ENCODE measurements at regions not wholly inside any gene's neighbourhood (a gene's known extent, or its start where the extent isn't known, plus 50 kb on each side); places are given as distances from the start of the nearest gene placed in this dataset.
A peak's percentile ranks its signal among the peaks of the same experiment; 100 is the strongest.

DNA sequence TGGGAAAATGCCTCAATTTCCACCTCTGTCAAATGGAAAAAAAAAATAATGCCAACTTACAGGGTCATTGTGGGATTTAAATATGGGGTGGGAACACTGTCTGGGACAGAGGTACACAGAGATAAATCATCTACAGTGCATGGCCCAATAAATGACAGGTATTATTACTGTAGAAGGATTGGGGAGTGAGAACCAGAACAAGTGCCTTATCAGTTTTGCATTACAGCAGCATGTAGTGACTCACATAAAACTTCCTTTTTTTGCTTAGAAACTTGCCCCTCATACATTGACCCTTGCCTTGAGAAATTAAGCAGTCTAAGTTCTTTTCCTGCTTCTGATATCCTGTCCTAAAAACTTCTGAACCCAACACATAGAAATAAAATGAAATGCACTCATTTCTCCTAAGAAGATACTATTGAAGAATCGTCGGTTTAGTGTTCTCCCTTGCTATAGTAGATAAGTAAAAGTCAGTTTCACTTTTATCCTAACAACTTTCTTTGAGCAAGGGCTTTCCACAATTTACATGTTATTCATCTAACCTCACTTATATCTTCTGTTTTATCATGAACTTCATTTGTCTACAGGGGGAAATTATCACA lies 121.0 kb upstream of the HAAO start:
- DNase-seq: no peak

DNA sequence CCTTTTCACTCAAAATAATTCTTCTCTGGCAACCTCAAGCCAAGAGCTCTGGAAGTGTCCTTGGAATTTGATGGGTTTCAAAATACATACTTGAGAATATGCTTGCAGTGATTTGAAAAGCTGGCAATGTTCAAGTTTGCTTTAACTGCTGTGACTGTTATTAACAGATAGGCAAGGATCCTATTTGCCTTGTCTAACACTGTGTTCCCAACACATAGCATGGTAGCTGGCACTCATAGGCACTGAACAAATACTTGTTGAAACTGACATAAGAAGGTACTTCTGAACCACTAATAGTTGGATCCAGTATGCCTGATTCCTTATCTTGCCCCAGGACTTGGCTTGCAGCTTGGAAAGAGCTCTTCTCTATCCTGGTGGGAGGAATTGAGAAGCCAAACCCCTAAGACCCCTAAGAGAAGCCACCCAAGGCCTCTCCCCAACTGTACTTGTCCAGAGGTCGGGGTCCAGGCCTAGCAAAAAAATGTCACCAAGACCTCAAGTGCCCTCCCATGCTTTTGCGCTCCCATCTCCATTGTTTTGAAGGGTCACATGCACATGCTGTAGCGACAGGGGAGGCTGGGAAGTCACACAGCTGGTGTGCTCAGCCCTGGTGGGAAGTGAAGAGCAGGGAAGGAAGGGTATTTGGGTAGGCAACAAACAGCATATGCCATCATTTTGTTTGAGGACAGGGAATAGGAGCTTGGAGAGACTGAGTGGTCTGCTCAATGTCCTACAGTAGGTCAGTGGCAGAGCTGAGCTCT lies 118.4 kb upstream of the HAAO start:
- DNase-seq: no peak

DNA sequence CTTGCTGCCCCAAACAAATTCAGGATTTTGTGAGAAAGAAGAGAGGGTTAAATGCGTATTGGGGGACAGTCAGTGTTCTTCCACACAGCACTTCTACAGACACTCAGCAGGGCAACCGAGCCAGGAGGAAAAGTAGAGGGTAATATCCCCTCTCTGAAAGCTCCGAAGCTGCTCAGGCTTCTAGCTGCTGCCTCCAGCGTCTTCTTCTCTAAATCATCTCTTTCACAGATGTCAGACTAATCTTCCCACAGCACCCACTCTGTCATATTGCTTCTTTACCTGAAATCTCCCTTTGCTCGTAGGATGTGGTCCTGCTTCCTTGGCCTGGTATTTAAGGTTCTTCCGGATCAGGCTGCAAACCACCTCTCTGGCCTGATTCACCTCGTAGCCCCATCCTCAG lies 117.6 kb upstream of the HAAO start:
- no peak for DNase-seq

DNA sequence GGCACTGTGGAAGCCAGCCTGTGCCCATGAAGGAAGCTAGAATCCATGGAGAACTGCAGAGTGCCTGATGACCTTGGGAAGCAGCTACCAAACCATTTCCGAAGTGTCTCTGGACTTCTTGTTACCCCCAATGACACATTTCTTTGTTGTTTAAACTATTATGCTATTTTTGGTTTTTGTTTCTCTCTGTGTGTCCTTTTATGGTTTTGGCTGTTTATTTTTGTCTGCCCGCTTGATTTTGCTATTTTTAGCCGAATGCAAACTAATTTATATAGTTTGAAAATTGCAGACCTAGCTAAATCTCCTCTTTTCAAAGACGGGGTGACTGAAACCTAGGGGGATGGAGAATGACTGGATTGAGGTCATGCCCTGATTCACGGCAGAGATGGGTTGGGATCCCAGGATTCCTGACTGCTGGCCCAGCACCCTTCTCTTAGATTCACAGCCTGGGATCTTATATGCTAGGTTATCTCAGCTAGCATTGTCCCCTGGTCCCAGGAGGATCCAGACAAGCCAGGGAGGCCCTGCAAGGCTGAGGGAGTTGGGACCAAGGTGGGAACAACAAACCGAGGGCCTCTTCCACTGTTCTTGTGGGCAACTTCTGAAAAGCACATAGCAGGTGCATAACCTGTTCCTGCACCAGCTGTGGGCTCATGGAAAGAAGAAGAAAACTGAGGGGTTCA lies 116.3 kb upstream of the HAAO start:
- DNase-seq: no peak

DNA sequence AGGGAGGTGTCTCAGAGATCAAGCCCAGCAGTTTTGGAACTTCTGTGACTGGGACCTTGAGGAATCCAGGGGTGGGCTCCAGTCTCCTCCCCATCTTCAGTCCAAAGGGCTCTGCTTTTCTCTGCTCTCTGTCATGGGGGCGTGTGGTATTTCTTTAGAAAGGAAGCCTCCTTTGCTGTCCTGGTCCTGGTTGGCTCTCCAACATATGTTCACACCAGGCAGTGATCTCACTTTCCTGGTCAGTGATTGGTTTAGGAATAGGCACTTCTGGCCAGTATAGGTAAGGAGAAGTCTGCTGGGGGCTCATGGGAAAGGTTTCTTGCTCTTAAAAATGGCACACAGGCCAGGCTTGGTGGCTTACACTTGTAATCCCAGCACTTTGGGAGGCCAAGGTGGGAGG lies 115.5 kb upstream of the HAAO start:
- DNase-seq: no peak

DNA sequence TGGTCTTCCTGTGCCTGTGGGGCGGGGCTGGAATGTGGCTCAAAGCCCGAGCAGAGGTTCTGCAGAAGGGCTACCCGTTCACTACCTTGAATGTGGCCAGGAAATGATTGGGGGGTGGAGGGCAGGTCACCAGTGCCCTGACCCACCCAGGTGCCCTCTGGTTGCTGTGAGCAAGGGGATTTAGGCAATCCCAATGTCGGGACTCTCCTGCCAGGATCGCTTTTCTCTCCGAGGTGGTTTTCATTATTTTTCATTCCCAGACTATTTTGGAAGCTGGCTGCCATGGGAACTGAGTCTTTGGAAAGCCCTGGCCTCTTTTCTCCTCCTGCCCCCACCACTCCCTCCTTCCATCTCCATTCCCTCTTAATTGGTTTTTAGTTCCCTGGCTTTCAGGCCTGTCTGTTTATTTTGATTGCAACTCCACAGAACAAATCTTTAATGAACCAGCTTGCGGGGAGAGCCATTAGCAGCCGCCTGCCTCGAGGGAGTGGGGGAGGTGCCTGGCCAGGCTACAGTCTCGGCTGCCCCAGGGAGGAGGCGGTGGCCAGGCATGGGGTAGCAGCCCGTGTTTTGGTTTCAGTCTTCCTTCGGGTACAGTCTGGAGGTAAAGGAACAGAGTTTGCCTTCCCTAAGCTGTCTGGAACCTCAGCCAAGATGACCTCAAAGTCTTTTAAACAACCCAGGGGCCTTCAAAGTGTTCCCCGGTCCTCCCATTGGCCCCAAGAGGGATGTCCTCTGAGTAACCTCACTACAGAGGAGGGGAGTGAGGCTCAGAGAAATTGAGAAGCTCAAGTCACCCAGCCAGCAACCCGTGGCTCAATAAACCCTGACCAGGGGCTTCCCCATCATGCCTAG lies 114.4 kb upstream of the HAAO start:
- no peak for DNase-seq

DNA sequence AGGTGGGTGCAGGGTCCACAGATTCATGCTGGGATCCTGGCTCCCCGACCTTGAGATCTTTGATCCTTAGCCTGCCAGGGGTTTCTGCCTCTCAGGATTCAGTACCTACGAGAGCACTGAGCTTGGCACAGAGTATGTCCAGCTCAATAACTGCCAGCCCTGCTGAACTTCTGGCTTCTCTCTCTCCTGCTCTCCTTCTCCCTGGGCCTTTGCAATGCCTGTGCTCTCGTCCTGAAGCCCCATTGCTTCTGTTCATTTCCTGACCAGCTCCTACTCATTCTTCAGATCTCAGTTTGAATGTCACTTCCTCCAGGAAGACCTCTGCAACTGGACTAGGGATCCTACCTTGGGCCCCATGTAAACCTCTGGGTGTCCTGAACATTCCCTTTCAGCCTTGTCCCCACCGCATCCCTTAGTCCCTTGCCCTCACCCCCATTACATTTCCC lies 113.8 kb upstream of the HAAO start:
- DNase-seq: no peak

DNA sequence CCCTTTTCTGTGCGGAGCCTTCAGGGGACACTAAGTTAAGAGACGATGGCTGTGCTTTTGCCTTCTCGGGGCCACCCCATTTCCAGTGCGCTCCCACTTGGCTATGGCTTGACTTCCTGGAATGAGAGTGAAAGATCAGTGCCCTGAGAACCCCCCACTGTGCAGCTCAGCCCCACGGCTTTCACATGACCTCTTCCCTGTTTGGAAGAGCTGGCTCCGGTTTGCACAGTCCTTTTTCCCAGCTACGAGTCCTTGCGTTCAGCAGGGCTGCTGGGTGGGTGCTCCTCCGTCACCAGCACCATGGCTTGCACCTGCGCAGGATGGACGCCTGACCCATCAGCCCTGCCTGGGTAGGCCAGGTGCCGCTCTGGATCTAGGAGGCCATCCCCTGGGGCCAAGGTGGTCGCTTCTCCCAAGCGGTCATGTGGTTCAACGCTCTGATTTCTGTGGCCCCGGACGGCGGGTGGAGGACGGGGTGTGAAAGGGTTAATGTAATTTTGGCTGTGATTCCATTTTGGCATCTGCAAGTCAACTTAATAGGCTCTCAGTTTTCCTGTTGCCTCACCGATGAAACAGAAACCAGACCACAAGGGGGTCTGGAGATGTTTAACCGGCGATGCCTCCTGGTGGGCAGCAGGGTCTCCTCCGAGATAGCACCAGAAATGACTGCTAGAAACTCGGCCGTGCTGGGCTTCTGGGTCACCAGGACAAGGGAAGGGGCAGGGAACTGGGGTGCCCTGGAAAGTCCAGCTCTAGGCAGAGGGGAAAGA lies 113.1 kb upstream of the HAAO start:
- DNase-seq: no peak

DNA sequence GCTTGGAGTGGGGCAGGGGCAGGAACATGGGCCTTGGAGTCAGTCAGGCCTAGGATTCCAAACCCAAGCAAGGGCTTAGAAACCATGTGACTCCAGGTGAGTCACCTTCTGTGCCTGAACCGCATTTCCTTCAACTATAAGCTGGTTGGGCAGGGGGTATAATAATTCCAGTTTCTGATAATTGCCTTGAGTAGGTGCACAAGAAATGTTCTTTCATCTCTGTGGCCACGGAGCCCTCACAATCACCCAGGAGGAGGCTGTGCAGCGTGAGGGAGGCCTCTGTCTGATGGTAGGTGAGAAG lies 112.1 kb upstream of the HAAO start:
- DNase-seq: no peak

DNA sequence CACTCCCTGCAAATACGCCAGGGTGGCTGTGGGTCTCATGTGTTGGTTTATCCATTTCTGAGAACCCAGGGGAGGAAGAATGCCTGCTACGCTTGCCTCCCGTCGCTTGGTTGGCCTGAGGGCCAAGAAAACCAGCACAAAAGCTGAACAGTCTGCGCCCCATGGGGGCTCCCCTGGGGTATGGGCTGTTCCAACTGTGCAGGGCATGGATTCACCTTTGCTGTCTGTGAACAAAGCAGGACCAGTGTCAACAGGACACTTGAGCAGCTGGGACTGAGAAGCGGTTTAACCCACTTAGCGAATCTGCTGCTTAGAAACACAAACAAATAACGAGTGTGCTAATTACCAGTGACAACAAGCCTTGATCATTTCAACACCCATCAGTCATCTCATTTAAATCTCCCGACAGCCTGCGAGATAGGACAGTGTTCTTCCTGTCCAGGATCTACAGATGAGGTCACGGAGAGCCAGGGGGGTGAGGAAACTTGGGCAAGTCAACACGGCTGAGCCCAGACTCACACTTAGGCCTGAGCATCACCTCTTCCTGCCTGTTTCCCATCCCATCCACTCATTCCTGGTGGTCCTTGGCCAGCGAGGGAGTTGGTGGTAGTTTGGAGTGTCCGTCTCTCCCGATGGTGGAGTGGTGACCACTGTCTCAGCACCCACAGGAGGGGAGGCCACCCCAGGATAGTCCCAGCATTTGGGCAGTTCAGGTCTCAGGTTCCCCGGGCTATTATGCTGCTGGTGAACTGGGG lies 111.6 kb upstream of the HAAO start:
- no peak for DNase-seq

DNA sequence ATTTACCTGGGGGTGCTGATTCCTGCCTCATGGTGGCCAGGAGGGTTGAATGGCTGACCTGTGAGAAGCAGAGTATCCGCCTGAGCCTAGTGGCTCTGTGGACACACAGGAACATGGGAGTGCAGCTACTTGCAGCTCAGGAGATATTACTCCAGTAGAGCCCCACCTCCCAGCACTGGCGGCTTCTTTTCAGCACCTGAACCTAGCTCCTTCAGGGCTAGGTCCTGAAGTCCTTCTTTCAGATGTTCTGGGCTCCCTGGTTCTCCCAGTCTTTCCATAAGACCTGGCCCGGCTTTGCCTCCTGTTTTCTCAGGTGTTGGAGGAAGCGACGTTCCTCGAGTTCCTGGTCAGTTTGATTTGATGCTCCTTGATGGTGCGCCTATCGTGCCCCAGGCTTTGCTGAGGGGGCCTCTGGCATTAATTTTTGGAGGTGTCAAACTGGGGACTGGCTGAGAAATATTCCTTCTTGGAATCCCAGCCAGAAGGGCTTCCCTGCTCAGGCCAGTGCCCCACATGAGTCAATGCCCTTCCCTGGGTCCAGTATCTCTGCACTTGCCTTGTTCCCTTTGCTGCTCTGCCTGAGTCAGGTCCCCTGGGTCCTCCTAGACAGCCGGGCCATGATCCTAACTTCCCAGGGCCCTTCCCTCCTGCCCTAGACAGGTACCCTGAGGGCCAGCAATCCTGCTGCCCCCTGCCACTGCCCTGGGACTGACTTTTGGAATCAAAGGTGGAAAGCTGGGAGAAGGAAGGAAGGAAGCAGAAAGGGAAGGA lies 110.7 kb upstream of the HAAO start:
- no peak for DNase-seq

DNA sequence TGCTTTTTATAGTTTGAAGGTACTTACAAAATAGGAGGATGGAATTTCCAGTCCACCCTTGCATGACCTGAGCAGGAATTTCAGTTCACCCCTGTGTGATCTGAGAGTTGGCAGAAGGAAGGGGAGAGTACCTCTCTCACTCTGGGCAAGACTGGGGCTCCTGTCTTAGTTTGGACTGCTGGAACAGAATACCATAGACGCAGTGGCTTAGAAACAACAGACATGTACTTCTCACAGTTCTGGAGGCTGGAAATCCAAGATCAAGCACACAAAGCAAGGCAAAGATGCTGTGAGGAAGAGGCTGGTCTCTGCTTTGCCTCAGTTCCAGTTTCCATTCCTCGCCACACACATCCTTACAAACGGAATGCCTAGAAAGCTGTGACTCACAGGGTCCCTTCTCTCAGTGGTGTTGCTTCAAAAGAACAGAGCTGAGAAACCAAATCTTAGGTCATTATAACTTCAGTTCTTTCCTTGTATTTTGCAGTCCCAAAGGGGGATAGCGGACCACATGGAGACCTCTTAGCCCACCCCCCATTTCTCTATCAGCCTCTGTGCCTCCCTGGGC lies 108.8 kb upstream of the HAAO start:
- DNase-seq: no peak

DNA sequence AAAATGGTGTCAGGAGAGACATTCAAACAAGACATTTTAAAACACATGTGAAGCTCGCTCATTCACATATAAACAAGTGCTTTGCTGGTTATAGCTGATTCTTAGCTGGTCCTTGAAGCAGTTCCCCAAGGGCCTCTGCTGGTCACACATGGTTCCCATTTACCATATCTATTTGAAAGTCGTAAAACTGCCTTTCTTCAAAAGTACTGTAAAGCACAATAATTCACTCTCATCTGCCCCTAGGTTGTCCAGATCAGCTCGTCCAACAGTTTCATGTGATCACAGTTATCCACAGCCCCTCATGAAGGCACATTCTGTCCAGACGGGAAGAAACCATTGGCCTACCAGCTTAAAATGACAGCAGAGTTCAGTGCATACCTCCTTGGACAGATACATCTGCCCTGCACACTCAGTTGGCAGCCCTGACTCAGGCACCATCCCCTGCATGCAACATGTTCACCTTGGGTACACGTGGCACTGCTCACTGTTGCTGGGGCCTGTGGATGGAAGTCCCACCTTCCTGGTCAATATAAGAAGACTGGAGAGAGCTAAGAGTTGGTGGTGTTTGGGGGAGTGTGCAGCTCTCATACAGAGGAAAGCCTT lies 108.0 kb upstream of the HAAO start:
- no peak for DNase-seq

DNA sequence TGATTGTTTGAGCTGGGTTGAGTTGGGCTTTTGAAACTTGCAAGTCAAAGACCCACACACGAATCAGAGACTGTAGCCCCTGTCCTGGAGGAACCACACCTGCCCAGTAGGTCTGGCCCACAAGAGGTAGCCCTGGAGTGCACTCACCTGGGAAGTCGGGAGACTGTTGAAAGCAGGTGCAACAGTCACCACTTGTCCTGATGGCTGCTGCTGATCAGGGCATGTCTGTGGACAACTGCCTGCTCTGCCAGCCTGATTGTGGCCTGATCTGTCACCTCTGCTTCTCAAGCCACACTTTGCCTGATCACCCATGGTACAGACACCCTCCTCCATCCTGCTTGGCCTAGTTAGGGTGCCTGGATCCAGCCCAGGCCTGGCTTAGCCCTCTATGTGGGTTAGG lies 105.0 kb upstream of the HAAO start:
- no peak for DNase-seq

DNA sequence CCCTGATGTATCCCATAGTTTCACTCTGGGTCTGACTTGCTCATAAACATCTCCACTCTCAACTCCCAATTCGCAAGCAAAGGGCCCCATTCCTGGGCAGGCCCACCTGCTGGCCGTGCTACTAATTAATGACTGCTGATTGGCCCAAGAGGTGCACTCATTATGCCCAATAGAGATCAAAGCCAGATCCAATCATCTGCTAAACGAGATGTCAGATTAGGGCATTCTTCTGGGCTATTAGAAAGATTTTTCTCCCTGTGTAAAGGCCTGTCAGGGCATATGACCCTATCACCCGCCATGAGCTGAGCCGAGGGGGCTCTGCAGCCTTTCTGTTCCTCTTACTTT lies 103.4 kb upstream of the HAAO start:
- no peak for DNase-seq

DNA sequence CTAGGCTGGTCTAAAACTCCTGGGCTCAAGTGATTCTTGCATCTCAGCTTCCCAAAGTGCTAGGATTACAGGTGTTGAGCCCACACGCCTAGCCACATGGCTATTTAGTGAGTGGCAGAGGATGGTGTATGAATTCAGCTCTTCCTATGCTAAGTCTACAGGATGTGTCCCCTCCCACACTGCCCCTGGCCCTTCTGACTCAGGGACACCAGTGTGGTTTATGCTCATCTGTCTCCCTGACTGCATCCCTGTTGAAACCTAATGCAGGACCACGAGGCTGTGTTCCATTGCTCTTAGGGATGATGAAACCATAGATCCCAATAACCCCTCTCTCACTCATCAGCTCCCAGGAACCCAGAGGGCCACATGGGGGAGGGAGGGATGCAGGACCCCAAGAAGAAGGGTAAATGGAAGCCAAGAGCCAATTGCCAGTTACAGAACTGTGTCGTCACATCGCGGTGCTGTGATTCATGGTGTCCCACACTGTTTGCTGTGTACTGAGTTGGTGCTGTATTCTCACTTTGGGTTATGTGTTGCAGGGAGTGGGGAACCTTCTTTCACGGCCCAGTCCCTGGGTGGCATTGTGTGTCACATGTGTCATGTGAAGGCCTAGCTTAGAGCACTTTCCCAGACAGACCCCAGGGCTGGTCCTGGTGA lies 102.9 kb upstream of the HAAO start:
- DNase-seq: peak in 1 of 2 experiments; percentile 18

DNA sequence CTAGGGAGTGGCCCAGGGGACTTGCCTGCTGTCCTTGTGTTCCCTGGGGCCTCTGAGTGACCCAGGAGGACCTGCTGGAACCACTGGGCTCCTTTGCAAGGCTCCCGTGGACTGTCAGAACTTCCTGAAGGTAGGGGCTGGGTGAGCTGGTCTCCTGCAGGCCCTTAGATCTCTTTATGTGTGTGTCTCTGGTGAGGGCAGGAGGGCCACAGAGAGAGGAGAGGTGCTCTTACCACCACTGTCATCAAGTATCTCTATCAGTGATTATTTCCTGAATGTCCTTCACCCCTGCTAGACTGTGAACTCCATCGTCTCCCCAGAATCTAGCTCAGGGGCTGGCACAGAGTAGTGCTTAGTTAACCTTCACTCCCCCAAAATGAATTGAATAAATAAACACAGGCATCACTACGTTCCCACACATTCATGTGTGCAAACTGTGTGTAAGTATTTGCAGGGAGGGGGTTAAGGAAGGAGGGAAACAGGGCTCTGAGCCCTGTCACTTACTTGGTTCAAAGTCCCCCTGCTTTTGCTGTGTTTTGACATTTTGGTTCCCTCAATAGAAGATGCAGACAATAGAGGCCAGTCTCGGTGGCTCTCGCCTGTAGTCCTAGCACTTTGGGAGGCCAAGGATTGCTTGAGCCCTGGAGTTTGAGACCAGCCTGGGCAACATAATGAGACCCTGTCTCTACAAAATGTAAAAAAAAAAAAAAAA lies 100.8 kb upstream of the HAAO start:
- no peak for DNase-seq

DNA sequence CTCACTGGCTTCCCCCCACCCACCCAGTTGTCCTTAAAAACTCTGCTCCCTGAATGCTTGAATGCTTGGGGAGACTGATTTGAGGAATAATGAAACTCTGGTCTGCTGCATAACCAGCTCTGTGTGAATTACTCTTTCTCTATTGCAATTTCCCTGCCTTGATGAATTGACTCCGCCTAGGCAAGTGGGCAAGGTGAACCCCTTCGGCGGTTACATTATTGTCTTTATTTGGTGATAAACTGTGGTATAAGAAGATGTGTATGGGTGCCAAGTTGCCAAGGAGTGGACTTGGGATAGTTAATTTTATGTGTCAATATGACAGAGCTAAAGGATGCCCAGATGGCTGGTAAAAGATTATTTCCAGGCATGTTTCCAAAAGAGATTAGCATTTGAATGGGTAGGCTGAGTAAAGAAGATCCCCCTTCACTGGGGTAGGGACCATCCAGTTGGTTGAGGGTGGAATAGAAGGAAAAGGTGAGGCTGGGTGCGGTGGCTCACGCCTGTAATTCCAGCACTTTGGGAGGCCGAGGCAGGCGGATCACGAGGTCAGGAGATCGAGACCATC lies 98.5 kb upstream of the HAAO start:
- no peak for DNase-seq
